Ascending aorta (tissue), 2 donors: ENCODE measurements at regions not wholly inside any gene's neighbourhood (a gene's known extent, or its start where the extent isn't known, plus 50 kb on each side); places are given as distances from the start of the nearest gene placed in this dataset.

Experiments
- DNase-seq, 2 donors: peaks; one replicate each; pipeline ENCODE4 v3.0.0-alpha.2; 2019; ENCODE audit warnings: low spot score in 2 of 2
- H3K27ac ChIP-seq, 2 donors: fragments of 200-600 bp; sonication (generic); one replicate each; pipeline ENCODE4 v1.5.1; 2016 to 2017; ENCODE audit warnings: mild to moderate bottlenecking in 1 of 2
- H3K27me3 ChIP-seq: fragments of 200-600 bp; sonication (generic); one replicate; pipeline ENCODE4 v1.5.1; 2017
- H3K36me3 ChIP-seq, 2 donors: fragments of 200-600 bp; sonication (generic); one replicate each; pipeline ENCODE4 v1.5.1; 2016
- H3K4me1 ChIP-seq, 2 donors: fragments of 200-600 bp; sonication (generic); one replicate each; pipeline ENCODE4 v1.5.1; 2016 to 2017; ENCODE audit warnings: mild to moderate bottlenecking in 1 of 2
- H3K4me3 ChIP-seq, 2 donors: fragments of 200-600 bp; sonication (generic); one replicate each; pipeline ENCODE4 v1.5.1; 2016 to 2017; ENCODE audit warnings: mild to moderate bottlenecking in 1 of 2
- H3K9me3 ChIP-seq, 2 donors: fragments of 200-600 bp; sonication (generic); one replicate each; pipeline ENCODE4 v1.5.1; 2016
- CTCF ChIP-seq, 3 experiments: fragments of 200-600 bp in 2 of 3; fragments of 450-650 bp in 1 of 3; sonication (generic) in 2 of 3; IDR thresholded peaks; one replicate each; pipeline ENCODE4 v1.5.1; 2016 to 2019; ENCODE audit warnings: antibody characterized with exemption in 3 of 3, mild to moderate bottlenecking in 1 of 3, moderate library complexity in 1 of 3
- intact Hi-C: fragments of 100-400 bp; cut with DNase I; formaldehyde crosslinking; loops from one replicate; pipeline ENCODE4 v1.15.1; 2023

DNA sequence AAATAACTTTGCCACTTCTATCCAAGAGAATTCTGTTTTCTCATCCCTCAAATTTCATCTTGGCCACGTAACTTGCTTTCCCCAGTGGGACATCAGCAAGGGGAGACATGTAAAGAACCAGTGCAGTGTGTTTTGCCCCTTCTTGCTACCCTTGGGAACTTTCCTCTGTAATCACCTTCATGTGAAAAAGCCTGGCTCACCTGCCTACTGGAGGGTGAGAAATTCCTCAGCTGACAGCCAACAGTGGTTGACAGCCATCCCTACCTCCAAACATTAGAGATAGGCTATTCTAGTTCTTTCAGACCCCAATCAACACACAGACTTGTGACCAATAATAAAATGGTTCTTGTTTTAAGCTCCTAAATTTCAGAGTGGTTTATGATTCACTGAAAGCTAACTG, 333.9 kb upstream of the TBC1D5 start:
- intact Hi-C loops = no loop called here
- no peak for DNase-seq
- TF ChIP-seq CTCF (IDR thresholded peaks at IDR 0.05) = no peak
- Histone ChIP-seq H3K27me3 (no peaks in the 10 kb centered on the region), H3K4me3 (no peak overlapping the region), H3K4me1 (no peaks in the 10 kb centered on the region), H3K27ac (no peak overlapping the region), H3K36me3 (no peaks in the 10 kb centered on the region), H3K9me3 (no peaks in the 10 kb centered on the region)

- no peaks in the 10 kb centered on the region for H3K9me3 ChIP-seq
- H3K4me1 ChIP-seq = no peaks in the 10 kb centered on the region
- no peak overlapping the region for H3K27ac ChIP-seq
- intact Hi-C loops = no loop called here
- H3K4me3 ChIP-seq = no peak overlapping the region
- no peaks in the 10 kb centered on the region for H3K27me3 ChIP-seq
- DNase-seq = no peak
- no peak for TF ChIP-seq CTCF (IDR thresholded peaks at IDR 0.05)
- H3K36me3 ChIP-seq = no peaks in the 10 kb centered on the region
These were observed 333.4 kb upstream of the TBC1D5 start for GRCh38 chr3:18075799-18076198.

DNA sequence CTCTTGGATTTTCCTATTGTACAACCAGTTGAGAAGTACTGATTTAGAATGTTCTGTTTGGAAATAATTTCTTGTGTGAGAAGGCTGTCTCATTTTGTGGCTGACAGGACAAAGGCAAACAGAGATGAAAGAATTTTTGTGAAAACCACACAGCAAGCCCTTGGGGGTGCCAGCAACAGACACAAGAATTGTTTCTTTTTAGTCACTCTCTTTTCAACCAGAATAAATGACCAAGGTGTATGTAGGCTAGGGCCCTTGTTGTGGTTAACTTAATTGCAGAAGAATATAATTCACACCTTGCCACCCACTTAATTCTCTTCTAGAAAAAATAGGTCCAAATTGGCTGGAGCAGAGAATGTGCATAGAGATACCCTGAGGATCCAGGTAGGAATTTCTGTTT, 329.4 kb upstream of the TBC1D5 start:
- Histone ChIP-seq H3K9me3 (no peaks in the 10 kb centered on the region), H3K4me3 (no peak overlapping the region), H3K27me3 (no peaks in the 10 kb centered on the region), H3K36me3 (no peaks in the 10 kb centered on the region), H3K27ac (no peak overlapping the region), H3K4me1 (no peaks in the 10 kb centered on the region)
- intact Hi-C loops = no loop called here
- no peak for DNase-seq
- no peak for TF ChIP-seq CTCF (IDR thresholded peaks at IDR 0.05)

DNA sequence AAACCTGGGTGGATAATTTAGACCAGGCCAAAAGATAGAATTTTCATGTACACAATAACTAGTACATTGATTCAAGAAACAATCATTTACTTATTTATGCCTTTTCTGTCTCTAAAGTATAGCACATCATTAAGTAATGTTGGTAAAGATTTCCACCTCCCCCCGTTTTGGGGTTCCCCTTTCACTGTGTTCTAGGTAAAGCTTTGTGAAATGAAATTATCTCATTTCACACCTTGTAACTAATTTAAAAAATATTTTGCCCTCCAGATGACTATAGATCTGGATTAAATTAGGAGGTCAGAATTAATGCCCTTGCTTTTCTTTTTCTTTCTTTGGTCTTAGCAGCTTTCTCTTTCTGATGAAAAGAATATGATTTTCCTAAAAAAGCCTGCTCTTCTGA, 328.5 kb upstream of the TBC1D5 start:
- Histone ChIP-seq H3K9me3 (no peaks in the 10 kb centered on the region), H3K36me3 (no peaks in the 10 kb centered on the region), H3K27ac (no peak overlapping the region), H3K4me3 (no peak overlapping the region), H3K4me1 (no peaks in the 10 kb centered on the region), H3K27me3 (no peaks in the 10 kb centered on the region)
- intact Hi-C loops = no loop called here
- DNase-seq = no peak
- no peak for TF ChIP-seq CTCF (IDR thresholded peaks at IDR 0.05)

- no peaks in the 10 kb centered on the region for H3K27me3 ChIP-seq
- H3K4me3 ChIP-seq = no peak overlapping the region
- H3K36me3 ChIP-seq = no peaks in the 10 kb centered on the region
- no peaks in the 10 kb centered on the region for H3K9me3 ChIP-seq
- H3K27ac ChIP-seq = no peak overlapping the region
- no peaks in the 10 kb centered on the region for H3K4me1 ChIP-seq
- intact Hi-C loops = no loop called here
- no peak for TF ChIP-seq CTCF (IDR thresholded peaks at IDR 0.05)
- DNase-seq = no peak
These were observed 327.8 kb upstream of the TBC1D5 start for GRCh38 chr3:18070231-18070630.

DNA sequence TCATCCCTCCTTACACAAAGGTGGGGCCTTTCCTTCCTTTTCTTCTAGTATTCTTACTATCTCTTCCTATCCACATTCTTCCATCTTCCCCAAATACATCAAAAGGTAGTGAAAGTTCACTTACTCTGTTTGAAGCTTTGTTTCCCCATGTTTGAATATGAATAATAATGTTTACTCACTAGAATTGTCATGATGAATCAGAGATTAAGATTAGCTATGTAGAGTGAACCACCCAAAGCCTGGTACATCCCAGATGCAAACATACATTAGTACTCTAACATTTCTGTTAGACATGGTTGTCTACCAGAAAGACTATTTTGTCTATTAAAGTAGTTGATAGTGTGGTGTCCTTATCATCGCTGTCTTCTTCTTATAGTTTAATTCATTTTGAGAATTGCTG, 327.1 kb upstream of the TBC1D5 start:
- Histone ChIP-seq H3K4me1 (no peaks in the 10 kb centered on the region), H3K36me3 (no peaks in the 10 kb centered on the region), H3K27me3 (no peaks in the 10 kb centered on the region), H3K9me3 (no peaks in the 10 kb centered on the region), H3K27ac (no peak overlapping the region), H3K4me3 (no peak overlapping the region)
- no peak for TF ChIP-seq CTCF (IDR thresholded peaks at IDR 0.05)
- DNase-seq = no peak
- intact Hi-C loops = no loop called here
